ENCODE measurements at regions not wholly inside any gene's neighbourhood (a gene's known extent, or its start where the extent isn't known, plus 50 kb on each side); places are given as distances from the start of the nearest gene placed in this dataset.

GRCh38 chr21:28487455-28488070 lies 505.1 kb downstream of the LTN1 start:
- H4K20me1 ChIP-seq (ENCODE audit: control insufficient read depth, insufficient read depth, low read depth, low read length) = no peaks in the 10 kb centered on the region; the same call in 1 of the 2 replicates
- H3K27ac ChIP-seq (ENCODE audit: low read depth, low read length) = no peak overlapping the region
- no peaks in the 10 kb centered on the region for H3F3A ChIP-seq (ENCODE audit: control insufficient read depth, insufficient read depth)
- H3K9me2 ChIP-seq (replicated peaks; ENCODE audit: control insufficient read depth, low read length) = no peaks in the 10 kb centered on the region
- no peaks in the 10 kb centered on the region for H3K4me1 ChIP-seq (ENCODE audit: control insufficient read depth, low read length)
- no peaks in the 10 kb centered on the region for H3K36me3 ChIP-seq (ENCODE audit: control insufficient read depth, low read length)
- H3K9me3 ChIP-seq (ENCODE audit: control insufficient read depth, insufficient read depth, low read length) = no peaks in the 10 kb centered on the region
- no peaks in the 10 kb centered on the region for H3K79me2 ChIP-seq (ENCODE audit: control insufficient read depth, low read length)
- no peak overlapping the region for H3K4me2 ChIP-seq (ENCODE audit: low read length)
- no peak overlapping the region for H3K4me3 ChIP-seq (ENCODE audit: low read length)
- no peaks in the 10 kb centered on the region for H3K27me3 ChIP-seq (ENCODE audit: control insufficient read depth, low read length)
- no peak for TF ChIP-seq EZH2phosphoT487 (IDR thresholded peaks at IDR 0.05; ENCODE audit: borderline replicate concordance, low read length)
- TF ChIP-seq CTCF (IDR thresholded peaks at IDR 0.05; ENCODE audit: low read depth, low read length, poor library complexity, severe bottlenecking) = no peak

GRCh38 chr21:28485301-28486022 lies 507.2 kb downstream of the LTN1 start:
- H4K20me1 ChIP-seq (ENCODE audit: control insufficient read depth, insufficient read depth, low read depth, low read length) = no peaks in the 10 kb centered on the region; the same call in 1 of the 2 replicates
- no peak overlapping the region for H3K27ac ChIP-seq (ENCODE audit: low read depth, low read length)
- H3K36me3 ChIP-seq (ENCODE audit: control insufficient read depth, low read length) = no peaks in the 10 kb centered on the region
- H3K9me3 ChIP-seq (ENCODE audit: control insufficient read depth, insufficient read depth, low read length) = no peaks in the 10 kb centered on the region
- H3F3A ChIP-seq (ENCODE audit: control insufficient read depth, insufficient read depth) = no peaks in the 10 kb centered on the region
- no peak for TF ChIP-seq CTCF (IDR thresholded peaks at IDR 0.05; ENCODE audit: low read depth, low read length, poor library complexity, severe bottlenecking)
- no peak for TF ChIP-seq EZH2phosphoT487 (IDR thresholded peaks at IDR 0.05; ENCODE audit: borderline replicate concordance, low read length)
- H3K79me2 ChIP-seq (ENCODE audit: control insufficient read depth, low read length) = no peaks in the 10 kb centered on the region
- H3K4me3 ChIP-seq (ENCODE audit: low read length) = no peak overlapping the region
- no peaks in the 10 kb centered on the region for H3K27me3 ChIP-seq (ENCODE audit: control insufficient read depth, low read length)
- H3K4me2 ChIP-seq (ENCODE audit: low read length) = no peak overlapping the region
- peaks cover 2% of the 10 kb centered on the region; the same call in 1 of the 2 replicates for H3K4me1 ChIP-seq (ENCODE audit: control insufficient read depth, low read length)
- no peaks in the 10 kb centered on the region for H3K9me2 ChIP-seq (replicated peaks; ENCODE audit: control insufficient read depth, low read length)

- Histone ChIP-seq H3K27ac (ENCODE audit: low read depth, low read length) (no peak overlapping the region), H3K9me2 (replicated peaks; ENCODE audit: control insufficient read depth, low read length) (no peaks in the 10 kb centered on the region), H3K27me3 (ENCODE audit: control insufficient read depth, low read length) (no peaks in the 10 kb centered on the region), H3K4me2 (ENCODE audit: low read length) (no peak overlapping the region), H3K79me2 (ENCODE audit: control insufficient read depth, low read length) (no peaks in the 10 kb centered on the region), H3K9me3 (ENCODE audit: control insufficient read depth, insufficient read depth, low read length) (no peaks in the 10 kb centered on the region), H3F3A (ENCODE audit: control insufficient read depth, insufficient read depth) (no peaks in the 10 kb centered on the region), H3K4me3 (ENCODE audit: low read length) (no peak overlapping the region), H3K36me3 (ENCODE audit: control insufficient read depth, low read length) (no peaks in the 10 kb centered on the region), H4K20me1 (ENCODE audit: control insufficient read depth, insufficient read depth, low read depth, low read length) (no peaks in the 10 kb centered on the region; the same call in 1 of the 2 replicates), H3K4me1 (ENCODE audit: control insufficient read depth, low read length) (peaks cover 2% of the 10 kb centered on the region; the same call in 1 of the 2 replicates)
- no peak for TF ChIP-seq CTCF (IDR thresholded peaks at IDR 0.05; ENCODE audit: low read depth, low read length, poor library complexity, severe bottlenecking)
- no peak for TF ChIP-seq EZH2phosphoT487 (IDR thresholded peaks at IDR 0.05; ENCODE audit: borderline replicate concordance, low read length)
Measured at GRCh38 chr21:28483301-28484035, 509.2 kb downstream of the LTN1 start.
